ENCODE measurements at regions not wholly inside any gene's neighbourhood (a gene's known extent, or its start where the extent isn't known, plus 50 kb on each side); places are given as distances from the start of the nearest gene placed in this dataset.
A peak's percentile ranks its signal among the peaks of the same experiment; 100 is the strongest.

- DNase-seq: no peak
These were observed 59.9 kb upstream of the ODAD2 start for GRCh38 chr10:28058746-28059145.

DNA sequence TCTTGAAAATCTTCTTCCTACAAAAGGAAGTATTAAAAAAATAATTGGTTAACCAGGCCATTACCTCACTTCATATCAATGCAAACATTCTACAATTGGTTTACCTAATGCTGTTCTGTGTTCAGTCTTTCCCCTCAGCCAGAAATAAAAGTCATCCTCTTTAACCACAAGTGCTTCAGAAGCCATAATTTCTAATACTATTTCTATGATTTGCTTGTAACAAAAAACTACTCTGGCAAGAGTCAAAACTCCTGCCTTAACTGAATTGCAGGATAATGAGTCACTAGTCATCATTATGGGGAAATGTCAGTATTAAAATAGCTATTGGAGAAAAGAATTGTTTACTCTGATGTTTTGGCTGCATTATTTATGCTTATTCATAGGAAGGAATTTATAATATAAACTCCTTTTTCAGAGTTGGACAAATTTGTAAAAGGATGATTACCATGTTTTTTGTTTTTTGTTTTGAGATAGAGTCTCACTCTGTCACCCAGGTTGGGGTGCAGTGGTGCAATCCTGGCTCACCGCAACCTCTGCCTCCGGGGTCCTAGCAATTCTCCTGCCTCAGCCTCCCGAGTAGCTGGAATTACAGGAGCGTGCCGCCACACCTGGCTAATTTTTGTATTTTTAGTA is 55.5 kb upstream of the ODAD2 start:
- peak; percentile 16 for DNase-seq

- DNase-seq: no peak
These were observed 50.4 kb upstream of the ODAD2 start for GRCh38 chr10:28049286-28049685.

All from tongue (tissue), 1 donor.